Caco-2 (cell line): ENCODE measurements at regions not wholly inside any gene's neighbourhood (a gene's known extent, or its start where the extent isn't known, plus 50 kb on each side); places are given as distances from the start of the nearest gene placed in this dataset.
A peak's percentile ranks its signal among the peaks of the same experiment; 100 is the strongest.

Experiments
- BruUV-seq: library from RNA; stranded (reverse); fragments of 400-500 nt; replicated peaks from 2 replicates; lab custom pipeline; 2021; lab: Mats Ljungman, UMichigan
- CTCF ChIA-PET: fragments of 300-600 bp; sonication (Branson Sonifier 250); formaldehyde crosslinking; loops from one replicate; lab custom pipeline; 2022; ENCODE audit warnings: antibody characterized with exemption; lab: Charles Lee
- POLR2A ChIA-PET: fragments of 300-600 bp; sonication (Branson Sonifier 250); formaldehyde crosslinking; loops from one replicate; lab custom pipeline; 2022; ENCODE audit warnings: antibody characterized with exemption; lab: Charles Lee
- DNase-seq, 2 experiments: peaks; one replicate each; pipeline versions ENCODE4 v3.0.0 to v3.0.0-alpha.2; 2020 to 2022
- H3K27me3 ChIP-seq: replicated peaks from 2 replicates; pipeline ENCODE4 v1.6.0; 2011; ENCODE audit warnings: low read length; ENCODE audit not compliant: control insufficient read depth, insufficient read depth
- H3K36me3 ChIP-seq: 2 replicates; pipeline ENCODE4 v1.5.1; 2011; ENCODE audit warnings: low read length; ENCODE audit not compliant: control insufficient read depth, insufficient read depth
- H3K4me1 ChIP-seq: fragments of 250-450 bp; sonication (Bioruptor Pico); 2 replicates; pipeline ENCODE4 v1.5.1; 2020; ENCODE audit warnings: mild to moderate bottlenecking
- H3K4me3 ChIP-seq: 2 replicates; pipeline ENCODE4 v1.5.1; 2011; ENCODE audit warnings: low read depth, mild to moderate bottlenecking, control low read depth, low read length
- H3K9me3 ChIP-seq: fragments of 250-450 bp; sonication (Bioruptor Pico); 2 replicates; pipeline ENCODE4 v1.5.1; 2020; ENCODE audit warnings: mild to moderate bottlenecking, moderate library complexity
- H3K27ac Mint-ChIP-seq: one replicate; pipeline ENCODE4 v1.8.0; 2022; ENCODE audit warnings: mixed read lengths; ENCODE audit not compliant: unreplicated experiment
- H3K27me3 Mint-ChIP-seq: one replicate; pipeline ENCODE4 v1.8.0; 2022; ENCODE audit warnings: mixed read lengths; ENCODE audit not compliant: insufficient read depth, unreplicated experiment
- H3K36me3 Mint-ChIP-seq: one replicate; pipeline ENCODE4 v1.8.0; 2022; ENCODE audit warnings: mild to moderate bottlenecking, mixed read lengths; ENCODE audit not compliant: insufficient read depth, unreplicated experiment
- H3K4me1 Mint-ChIP-seq: one replicate; pipeline ENCODE4 v1.8.0; 2022; ENCODE audit warnings: low read depth, mixed read lengths; ENCODE audit not compliant: unreplicated experiment
- H3K4me3 Mint-ChIP-seq: one replicate; pipeline ENCODE4 v1.8.0; 2022; ENCODE audit warnings: mild to moderate bottlenecking, moderate library complexity, mixed read lengths; ENCODE audit not compliant: unreplicated experiment
- H3K9me3 Mint-ChIP-seq: one replicate; pipeline ENCODE4 v1.8.0; 2022; ENCODE audit warnings: mixed read lengths; ENCODE audit not compliant: unreplicated experiment
- CTCF ChIP-seq, 2 experiments: fragments of 200-600 bp in 1 of 2; IDR thresholded peaks; 1 replicate in 1 of 2; 2 replicates in 1 of 2; pipeline versions ENCODE4 v1.5.1 to v1.8.0; 2011 to 2022; ENCODE audit warnings: antibody characterized with exemption in 1 of 2, control low read depth in 1 of 2, inconsistent platforms in 1 of 2, low read depth in 1 of 2, low read length in 1 of 2, mild to moderate bottlenecking in 1 of 2, moderate library complexity in 1 of 2; ENCODE audit not compliant: insufficient read depth in 1 of 2, severe bottlenecking in 1 of 2, unreplicated experiment in 1 of 2
- intact Hi-C: fragments of 100-400 bp; cut with micrococcal nuclease; formaldehyde crosslinking; loops from one replicate; pipeline ENCODE4 v1.10.0; 2022; ENCODE audit not compliant: unreplicated experiment

- Mint-ChIP-seq H3K27me3 (no peaks in the 10 kb centered on the region), H3K9me3 (peaks cover 34% of the 10 kb centered on the region), H3K27ac (peak overlapping the region; percentile 26), H3K4me3 (no peak overlapping the region), H3K36me3 (peaks cover 11% of the 10 kb centered on the region), H3K4me1 (peaks cover 41% of the 10 kb centered on the region)
- intact Hi-C loops, result no loop called here
- no peaks in the 10 kb centered on the region for H3K27me3 ChIP-seq
- no peak for DNase-seq
- H3K36me3 ChIP-seq, result no peaks in the 10 kb centered on the region
- H3K4me3 ChIP-seq, result no peak overlapping the region
- H3K9me3 ChIP-seq, result peaks cover 8% of the 10 kb centered on the region
- H3K4me1 ChIP-seq, result peaks cover 21% of the 10 kb centered on the region
- no peak for TF ChIP-seq CTCF (IDR thresholded peaks at IDR 0.05; ENCODE audit: insufficient read depth in 1 of 2, low read depth in 1 of 2, low read length in 1 of 2, severe bottlenecking in 1 of 2, unreplicated experiment in 1 of 2)
- ChIA-PET POLR2A (no interaction called here), CTCF (no interaction called here)
- no TSS peak for BruUV-seq
Observed at GRCh38 chr2:215699018-215699417, 263.1 kb upstream of the FN1 start.

- peaks cover 8% of the 10 kb centered on the region for H3K9me3 ChIP-seq
- no peak for DNase-seq
- peaks cover 25% of the 10 kb centered on the region for H3K4me1 ChIP-seq
- BruUV-seq, result no TSS peak
- intact Hi-C loops, result no loop called here
- peaks cover 46% of the 10 kb centered on the region for H3K4me1 Mint-ChIP-seq
- no peaks in the 10 kb centered on the region for H3K27me3 Mint-ChIP-seq
- ChIA-PET POLR2A (no interaction called here), CTCF (no interaction called here)
- H3K4me3 Mint-ChIP-seq, result no peak overlapping the region
- TF ChIP-seq CTCF (IDR thresholded peaks at IDR 0.05; ENCODE audit: insufficient read depth in 1 of 2, low read depth in 1 of 2, low read length in 1 of 2, severe bottlenecking in 1 of 2, unreplicated experiment in 1 of 2), result no peak
- H3K36me3 Mint-ChIP-seq, result peaks cover 11% of the 10 kb centered on the region
- peaks cover 38% of the 10 kb centered on the region for H3K9me3 Mint-ChIP-seq
- no peak overlapping the region for H3K4me3 ChIP-seq
- H3K27me3 ChIP-seq, result no peaks in the 10 kb centered on the region
- H3K36me3 ChIP-seq, result no peaks in the 10 kb centered on the region
- no peak overlapping the region for H3K27ac Mint-ChIP-seq
Observed at GRCh38 chr2:215698566-215698965, 262.7 kb upstream of the FN1 start.

GRCh38 chr2:215697496-215697895 lies 261.6 kb upstream of the FN1 start:
- no peak for TF ChIP-seq CTCF (IDR thresholded peaks at IDR 0.05; ENCODE audit: insufficient read depth in 1 of 2, low read depth in 1 of 2, low read length in 1 of 2, severe bottlenecking in 1 of 2, unreplicated experiment in 1 of 2)
- ChIA-PET POLR2A (no interaction called here), CTCF (no interaction called here)
- H3K36me3 Mint-ChIP-seq, result peaks cover 11% of the 10 kb centered on the region
- no peak for DNase-seq
- Histone ChIP-seq H3K27me3 (no peaks in the 10 kb centered on the region), H3K36me3 (no peaks in the 10 kb centered on the region), H3K9me3 (peaks cover 8% of the 10 kb centered on the region), H3K4me1 (peaks cover 35% of the 10 kb centered on the region), H3K4me3 (no peak overlapping the region)
- intact Hi-C loops, result no loop called here
- H3K4me1 Mint-ChIP-seq, result peaks cover 57% of the 10 kb centered on the region
- no peak overlapping the region for H3K4me3 Mint-ChIP-seq
- H3K27ac Mint-ChIP-seq, result peak overlapping the region; percentile 34
- no TSS peak for BruUV-seq
- H3K27me3 Mint-ChIP-seq, result no peaks in the 10 kb centered on the region
- H3K9me3 Mint-ChIP-seq, result peaks cover 38% of the 10 kb centered on the region
